Endometrial microvascular endothelial cells (primary cell): ENCODE measurements at regions not wholly inside any gene's neighbourhood (a gene's known extent, or its start where the extent isn't known, plus 50 kb on each side); places are given as distances from the start of the nearest gene placed in this dataset.
"Not testable (repeated sequence)": the region's sequence is repeated elsewhere in the genome, so short reads cannot be mapped to it uniquely, and the experiment has no call there.

Experiments
- in situ Hi-C: cut with HindIII; loops from 2 replicates; pipeline ENCODE4 v1.10.0; 2017; ENCODE audit warnings: low sequenced_read_pairs, low pct_unique_long_range_greater_than_20kb; ENCODE audit errors: inconsistent ontology term

GRCh38 chr16:65598621-65599020, 476.8 kb upstream of the CDH11 start:
- in situ Hi-C loops = no loop called here

GRCh38 chr16:65583498-65583897, 461.6 kb upstream of the CDH11 start:
- in situ Hi-C loops = no loop called here

- in situ Hi-C loops = no loop called here
These were observed 457.2 kb upstream of the CDH11 start for GRCh38 chr16:65579050-65579449.

GRCh38 chr16:65576631-65577030, 454.8 kb upstream of the CDH11 start:
- in situ Hi-C loops = no loop called here

GRCh38 chr16:65576139-65576538, 454.3 kb upstream of the CDH11 start:
- in situ Hi-C loops = no loop called here

- in situ Hi-C loops = no loop called here
These were observed 452.6 kb upstream of the CDH11 start for GRCh38 chr16:65574326-65574966.

- in situ Hi-C loops = no loop called here
These were observed 450.3 kb upstream of the CDH11 start for GRCh38 chr16:65572156-65572555.

GRCh38 chr16:65570261-65570660, 448.4 kb upstream of the CDH11 start:
- in situ Hi-C loops = no loop called here

- in situ Hi-C loops = no loop called here
These were observed 438.0 kb upstream of the CDH11 start for GRCh38 chr16:65559846-65560245.

- in situ Hi-C loops = not testable (repeated sequence)
These were observed 427.8 kb upstream of the CDH11 start for GRCh38 chr16:65549689-65550088.

- in situ Hi-C loops = no loop called here
These were observed 426.6 kb upstream of the CDH11 start for GRCh38 chr16:65548470-65548869.

GRCh38 chr16:65547772-65548446, 426.0 kb upstream of the CDH11 start:
- in situ Hi-C loops = no loop called here

- in situ Hi-C loops = no loop called here
These were observed 424.5 kb upstream of the CDH11 start for GRCh38 chr16:65546353-65546791.

GRCh38 chr16:65545413-65545956, 423.6 kb upstream of the CDH11 start:
- in situ Hi-C loops = no loop called here

GRCh38 chr16:65543781-65544740, 422.2 kb upstream of the CDH11 start:
- in situ Hi-C loops = no loop called here

GRCh38 chr16:65541646-65542045, 419.8 kb upstream of the CDH11 start:
- in situ Hi-C loops = no loop called here

- in situ Hi-C loops = no loop called here
These were observed 419.0 kb upstream of the CDH11 start for GRCh38 chr16:65540901-65541300.

GRCh38 chr16:65538976-65539375, 417.1 kb upstream of the CDH11 start:
- in situ Hi-C loops = no loop called here

- in situ Hi-C loops = no loop called here
These were observed 415.5 kb upstream of the CDH11 start for GRCh38 chr16:65537336-65537735.
